ENCODE measurements at regions not wholly inside any gene's neighbourhood (a gene's known extent, or its start where the extent isn't known, plus 50 kb on each side); places are given as distances from the start of the nearest gene placed in this dataset.

DNA sequence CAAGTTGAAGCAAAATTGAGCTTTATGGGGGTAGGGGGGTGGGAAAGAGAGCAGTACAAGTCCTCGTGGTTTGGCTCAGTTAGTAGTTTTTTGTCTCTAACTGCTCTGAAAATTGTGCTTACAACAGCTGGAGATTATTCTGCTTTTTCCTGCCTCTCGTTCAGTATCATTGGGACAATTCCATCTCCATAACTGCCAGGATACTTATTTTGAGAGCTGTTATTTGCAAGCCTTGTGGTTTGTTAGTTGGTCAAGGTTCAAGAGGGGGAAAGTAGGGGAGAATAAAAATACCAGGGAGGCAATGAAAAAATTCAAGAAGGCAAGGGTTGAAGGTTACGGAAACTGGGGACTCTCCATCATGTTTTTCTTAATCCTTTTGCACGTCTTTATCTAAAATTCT, 811.8 kb upstream of the ADGRL2 start:
- no peak overlapping the region for H3K9ac ChIP-seq (ENCODE audit: low read length)
- TF ChIP-seq MXI1 (conservative IDR thresholded peaks at IDR 0.05; ENCODE audit: poor library complexity, severe bottlenecking) (no peak), POLR2AphosphoS5 (IDR thresholded peaks at IDR 0.05) (no peak), EZH2 (IDR thresholded peaks at IDR 0.05; ENCODE audit: borderline replicate concordance, insufficient read depth, low read length, poor library complexity, severe bottlenecking) (no peak)
- H3F3A ChIP-seq (ENCODE audit: insufficient read depth, low read length, poor library complexity, severe bottlenecking) = no peaks in the 10 kb centered on the region
- no peak overlapping the region for H3K4me2 ChIP-seq (ENCODE audit: low read length)
- H3K27ac ChIP-seq (ENCODE audit: low read length) = no peak overlapping the region
- H3K27me3 ChIP-seq (ENCODE audit: insufficient read depth, low read depth, low read length) = no peaks in the 10 kb centered on the region
- no peaks in the 10 kb centered on the region for H3K79me2 ChIP-seq (replicated peaks; ENCODE audit: insufficient read depth, low read length)
- H4K20me1 ChIP-seq (ENCODE audit: insufficient read depth) = no peaks in the 10 kb centered on the region
- H3K36me3 ChIP-seq (ENCODE audit: insufficient read depth, low read length) = no peaks in the 10 kb centered on the region
- no peaks in the 10 kb centered on the region for H3K9me2 ChIP-seq (ENCODE audit: insufficient read depth, low read length)
- no peaks in the 10 kb centered on the region for H3K9me3 ChIP-seq (ENCODE audit: low read length)
- H2AFZ ChIP-seq (ENCODE audit: low read depth, low read length) = no peak overlapping the region
- no peak overlapping the region for H3K4me3 ChIP-seq (ENCODE audit: low read length)

DNA sequence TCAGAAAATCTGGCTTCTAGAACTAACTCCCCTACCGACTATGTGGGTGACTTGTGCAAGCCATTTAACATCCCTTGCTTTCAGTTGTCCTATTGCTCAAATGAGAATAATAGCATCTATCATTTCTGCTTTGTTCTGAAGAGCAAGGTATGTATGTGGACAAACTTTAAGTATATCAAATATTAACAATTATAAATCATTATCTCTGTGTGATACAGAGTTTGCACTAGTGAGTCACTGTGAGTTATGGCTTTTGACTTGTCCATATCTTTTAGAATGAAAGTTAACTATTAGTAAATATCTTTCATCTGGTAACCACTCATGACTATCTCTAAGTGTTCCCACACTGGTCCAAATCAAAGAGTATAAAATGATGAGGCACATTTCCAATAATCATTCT, 812.9 kb upstream of the ADGRL2 start:
- no peak overlapping the region for H3K9ac ChIP-seq (ENCODE audit: low read length)
- no peaks in the 10 kb centered on the region for H3K9me2 ChIP-seq (ENCODE audit: insufficient read depth, low read length)
- no peaks in the 10 kb centered on the region for H3F3A ChIP-seq (ENCODE audit: insufficient read depth, low read length, poor library complexity, severe bottlenecking)
- no peaks in the 10 kb centered on the region for H3K79me2 ChIP-seq (replicated peaks; ENCODE audit: insufficient read depth, low read length)
- H2AFZ ChIP-seq (ENCODE audit: low read depth, low read length) = no peak overlapping the region
- H3K27ac ChIP-seq (ENCODE audit: low read length) = no peak overlapping the region
- H3K4me3 ChIP-seq (ENCODE audit: low read length) = no peak overlapping the region
- H4K20me1 ChIP-seq (ENCODE audit: insufficient read depth) = no peaks in the 10 kb centered on the region
- no peaks in the 10 kb centered on the region for H3K9me3 ChIP-seq (ENCODE audit: low read length)
- no peaks in the 10 kb centered on the region for H3K27me3 ChIP-seq (ENCODE audit: insufficient read depth, low read depth, low read length)
- H3K36me3 ChIP-seq (ENCODE audit: insufficient read depth, low read length) = no peaks in the 10 kb centered on the region
- no peak for TF ChIP-seq EZH2 (IDR thresholded peaks at IDR 0.05; ENCODE audit: borderline replicate concordance, insufficient read depth, low read length, poor library complexity, severe bottlenecking)
- TF ChIP-seq TAF1 (IDR thresholded peaks at IDR 0.05; ENCODE audit: low read depth) = no peak
- no peak for TF ChIP-seq MXI1 (conservative IDR thresholded peaks at IDR 0.05; ENCODE audit: poor library complexity, severe bottlenecking)
- TF ChIP-seq SMC3 (conservative IDR thresholded peaks at IDR 0.05; ENCODE audit: poor library complexity) = no peak
- TF ChIP-seq POLR2AphosphoS5 (IDR thresholded peaks at IDR 0.05) = no peak
- TF ChIP-seq EP300 (conservative IDR thresholded peaks at IDR 0.05; ENCODE audit: poor library complexity, severe bottlenecking) = no peak
- TF ChIP-seq RAD21 (conservative IDR thresholded peaks at IDR 0.05) = no peak
- TF ChIP-seq, protein P1, sequence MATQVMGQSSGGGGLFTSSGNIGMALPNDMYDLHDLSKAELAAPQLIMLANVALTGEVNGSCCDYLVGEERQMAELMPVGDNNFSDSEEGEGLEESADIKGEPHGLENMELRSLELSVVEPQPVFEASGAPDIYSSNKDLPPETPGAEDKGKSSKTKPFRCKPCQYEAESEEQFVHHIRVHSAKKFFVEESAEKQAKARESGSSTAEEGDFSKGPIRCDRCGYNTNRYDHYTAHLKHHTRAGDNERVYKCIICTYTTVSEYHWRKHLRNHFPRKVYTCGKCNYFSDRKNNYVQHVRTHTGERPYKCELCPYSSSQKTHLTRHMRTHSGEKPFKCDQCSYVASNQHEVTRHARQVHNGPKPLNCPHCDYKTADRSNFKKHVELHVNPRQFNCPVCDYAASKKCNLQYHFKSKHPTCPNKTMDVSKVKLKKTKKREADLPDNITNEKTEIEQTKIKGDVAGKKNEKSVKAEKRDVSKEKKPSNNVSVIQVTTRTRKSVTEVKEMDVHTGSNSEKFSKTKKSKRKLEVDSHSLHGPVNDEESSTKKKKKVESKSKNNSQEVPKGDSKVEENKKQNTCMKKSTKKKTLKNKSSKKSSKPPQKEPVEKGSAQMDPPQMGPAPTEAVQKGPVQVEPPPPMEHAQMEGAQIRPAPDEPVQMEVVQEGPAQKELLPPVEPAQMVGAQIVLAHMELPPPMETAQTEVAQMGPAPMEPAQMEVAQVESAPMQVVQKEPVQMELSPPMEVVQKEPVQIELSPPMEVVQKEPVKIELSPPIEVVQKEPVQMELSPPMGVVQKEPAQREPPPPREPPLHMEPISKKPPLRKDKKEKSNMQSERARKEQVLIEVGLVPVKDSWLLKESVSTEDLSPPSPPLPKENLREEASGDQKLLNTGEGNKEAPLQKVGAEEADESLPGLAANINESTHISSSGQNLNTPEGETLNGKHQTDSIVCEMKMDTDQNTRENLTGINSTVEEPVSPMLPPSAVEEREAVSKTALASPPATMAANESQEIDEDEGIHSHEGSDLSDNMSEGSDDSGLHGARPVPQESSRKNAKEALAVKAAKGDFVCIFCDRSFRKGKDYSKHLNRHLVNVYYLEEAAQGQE (IDR thresholded peaks at IDR 0.05; ENCODE audit: borderline replicate concordance) = no peak
- TF ChIP-seq, protein P2, sequence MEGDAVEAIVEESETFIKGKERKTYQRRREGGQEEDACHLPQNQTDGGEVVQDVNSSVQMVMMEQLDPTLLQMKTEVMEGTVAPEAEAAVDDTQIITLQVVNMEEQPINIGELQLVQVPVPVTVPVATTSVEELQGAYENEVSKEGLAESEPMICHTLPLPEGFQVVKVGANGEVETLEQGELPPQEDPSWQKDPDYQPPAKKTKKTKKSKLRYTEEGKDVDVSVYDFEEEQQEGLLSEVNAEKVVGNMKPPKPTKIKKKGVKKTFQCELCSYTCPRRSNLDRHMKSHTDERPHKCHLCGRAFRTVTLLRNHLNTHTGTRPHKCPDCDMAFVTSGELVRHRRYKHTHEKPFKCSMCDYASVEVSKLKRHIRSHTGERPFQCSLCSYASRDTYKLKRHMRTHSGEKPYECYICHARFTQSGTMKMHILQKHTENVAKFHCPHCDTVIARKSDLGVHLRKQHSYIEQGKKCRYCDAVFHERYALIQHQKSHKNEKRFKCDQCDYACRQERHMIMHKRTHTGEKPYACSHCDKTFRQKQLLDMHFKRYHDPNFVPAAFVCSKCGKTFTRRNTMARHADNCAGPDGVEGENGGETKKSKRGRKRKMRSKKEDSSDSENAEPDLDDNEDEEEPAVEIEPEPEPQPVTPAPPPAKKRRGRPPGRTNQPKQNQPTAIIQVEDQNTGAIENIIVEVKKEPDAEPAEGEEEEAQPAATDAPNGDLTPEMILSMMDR (IDR thresholded peaks at IDR 0.05; ENCODE audit: poor library complexity, severe bottlenecking) = no peak
- H3K4me2 ChIP-seq (ENCODE audit: low read length) = no peak overlapping the region

DNA sequence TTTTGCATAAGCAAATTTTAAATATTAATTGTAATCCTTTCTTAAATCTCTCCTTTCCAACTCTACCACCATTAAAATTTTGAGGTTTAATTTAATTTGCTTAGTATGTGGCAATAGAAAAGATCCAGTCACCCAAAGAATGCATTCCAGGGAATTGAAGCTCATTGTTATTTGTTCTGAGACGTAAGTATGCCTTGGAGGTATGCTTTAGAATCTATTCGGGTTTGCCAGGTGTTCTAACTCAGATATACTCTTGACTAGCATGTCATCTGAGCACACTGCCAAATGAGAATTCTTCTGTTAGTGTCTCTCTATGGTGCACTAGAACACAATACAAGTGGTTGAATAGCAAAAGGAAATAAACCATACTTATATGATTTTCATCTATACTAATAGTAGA, 813.6 kb upstream of the ADGRL2 start:
- no peak overlapping the region for H3K4me3 ChIP-seq (ENCODE audit: low read length)
- H3K9ac ChIP-seq (ENCODE audit: low read length) = no peak overlapping the region
- H4K20me1 ChIP-seq (ENCODE audit: insufficient read depth) = no peaks in the 10 kb centered on the region
- H3K9me2 ChIP-seq (ENCODE audit: insufficient read depth, low read length) = no peaks in the 10 kb centered on the region
- H3K4me2 ChIP-seq (ENCODE audit: low read length) = no peak overlapping the region
- H2AFZ ChIP-seq (ENCODE audit: low read depth, low read length) = no peak overlapping the region
- TF ChIP-seq POLR2AphosphoS5 (IDR thresholded peaks at IDR 0.05) = no peak
- TF ChIP-seq MXI1 (conservative IDR thresholded peaks at IDR 0.05; ENCODE audit: poor library complexity, severe bottlenecking) = no peak
- TF ChIP-seq, protein P1 (IDR thresholded peaks at IDR 0.05; ENCODE audit: borderline replicate concordance) = no peak
- no peak for TF ChIP-seq EP300 (conservative IDR thresholded peaks at IDR 0.05; ENCODE audit: poor library complexity, severe bottlenecking)
- TF ChIP-seq, protein P2 (IDR thresholded peaks at IDR 0.05; ENCODE audit: poor library complexity, severe bottlenecking) = no peak
- no peak for TF ChIP-seq RAD21 (conservative IDR thresholded peaks at IDR 0.05)
- TF ChIP-seq TAF1 (IDR thresholded peaks at IDR 0.05; ENCODE audit: low read depth) = no peak
- no peak for TF ChIP-seq EZH2 (IDR thresholded peaks at IDR 0.05; ENCODE audit: borderline replicate concordance, insufficient read depth, low read length, poor library complexity, severe bottlenecking)
- no peak for TF ChIP-seq SMC3 (conservative IDR thresholded peaks at IDR 0.05; ENCODE audit: poor library complexity)
- H3K79me2 ChIP-seq (replicated peaks; ENCODE audit: insufficient read depth, low read length) = no peaks in the 10 kb centered on the region
- H3K27ac ChIP-seq (ENCODE audit: low read length) = no peak overlapping the region
- no peaks in the 10 kb centered on the region for H3K36me3 ChIP-seq (ENCODE audit: insufficient read depth, low read length)
- H3K27me3 ChIP-seq (ENCODE audit: insufficient read depth, low read depth, low read length) = no peaks in the 10 kb centered on the region
- no peaks in the 10 kb centered on the region for H3K9me3 ChIP-seq (ENCODE audit: low read length)
- H3F3A ChIP-seq (ENCODE audit: insufficient read depth, low read length, poor library complexity, severe bottlenecking) = no peaks in the 10 kb centered on the region

All from neural cell (in vitro differentiated cells).